GM13977 (cell line): ENCODE measurements at regions not wholly inside any gene's neighbourhood (a gene's known extent, or its start where the extent isn't known, plus 50 kb on each side); places are given as distances from the start of the nearest gene placed in this dataset.

Experiments
- DNase-seq: peaks from one replicate; pipeline ENCODE4 v3.0.0; 2012; ENCODE audit warnings: low spot score
- in situ Hi-C: fragments of 300-500 bp; cut with MboI; formaldehyde crosslinking; loops from one replicate; pipeline ENCODE4 v1.12.0; 2022; ENCODE audit warnings: low sequenced_read_pairs, low pct_unique_long_range_greater_than_20kb, mixed read lengths, inconsistent platforms; ENCODE audit not compliant: unreplicated experiment
- TF ChIP-seq, protein P1 (sequence below): IDR thresholded peaks from 2 replicates; pipeline ENCODE4 v1.5.1; 2012; ENCODE audit warnings: mild to moderate bottlenecking, control low read depth; ENCODE audit not compliant: insufficient read depth; ENCODE audit errors: extremely low read depth, missing control alignments

DNA sequence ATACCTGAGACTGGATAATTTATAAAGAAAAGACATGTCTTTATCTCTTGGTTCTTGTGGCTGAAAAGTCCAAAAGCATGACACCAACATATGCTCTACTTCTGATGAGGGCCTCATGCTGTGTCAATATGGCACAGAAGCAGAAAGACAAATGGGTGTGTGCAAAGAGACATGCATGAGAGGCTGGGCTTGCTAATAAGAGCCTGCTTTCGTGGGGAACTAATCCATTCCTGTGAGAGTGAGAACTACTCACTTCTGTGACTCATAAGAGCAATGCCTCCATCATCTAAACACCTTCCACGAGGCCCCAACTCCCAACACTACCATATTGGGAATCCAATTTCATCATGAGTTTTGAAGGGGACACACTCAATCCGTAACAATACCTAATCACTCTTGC, 340.0 kb upstream of the DUSP10 start:
- in situ Hi-C loops: no loop called here
- no peak for DNase-seq
- TF ChIP-seq, protein P1, sequence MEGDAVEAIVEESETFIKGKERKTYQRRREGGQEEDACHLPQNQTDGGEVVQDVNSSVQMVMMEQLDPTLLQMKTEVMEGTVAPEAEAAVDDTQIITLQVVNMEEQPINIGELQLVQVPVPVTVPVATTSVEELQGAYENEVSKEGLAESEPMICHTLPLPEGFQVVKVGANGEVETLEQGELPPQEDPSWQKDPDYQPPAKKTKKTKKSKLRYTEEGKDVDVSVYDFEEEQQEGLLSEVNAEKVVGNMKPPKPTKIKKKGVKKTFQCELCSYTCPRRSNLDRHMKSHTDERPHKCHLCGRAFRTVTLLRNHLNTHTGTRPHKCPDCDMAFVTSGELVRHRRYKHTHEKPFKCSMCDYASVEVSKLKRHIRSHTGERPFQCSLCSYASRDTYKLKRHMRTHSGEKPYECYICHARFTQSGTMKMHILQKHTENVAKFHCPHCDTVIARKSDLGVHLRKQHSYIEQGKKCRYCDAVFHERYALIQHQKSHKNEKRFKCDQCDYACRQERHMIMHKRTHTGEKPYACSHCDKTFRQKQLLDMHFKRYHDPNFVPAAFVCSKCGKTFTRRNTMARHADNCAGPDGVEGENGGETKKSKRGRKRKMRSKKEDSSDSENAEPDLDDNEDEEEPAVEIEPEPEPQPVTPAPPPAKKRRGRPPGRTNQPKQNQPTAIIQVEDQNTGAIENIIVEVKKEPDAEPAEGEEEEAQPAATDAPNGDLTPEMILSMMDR: no peak

GRCh38 chr1:222079566-222079965, 337.7 kb upstream of the DUSP10 start:
- TF ChIP-seq, protein P1: no peak
- no peak for DNase-seq
- in situ Hi-C loops: no loop called here

DNA sequence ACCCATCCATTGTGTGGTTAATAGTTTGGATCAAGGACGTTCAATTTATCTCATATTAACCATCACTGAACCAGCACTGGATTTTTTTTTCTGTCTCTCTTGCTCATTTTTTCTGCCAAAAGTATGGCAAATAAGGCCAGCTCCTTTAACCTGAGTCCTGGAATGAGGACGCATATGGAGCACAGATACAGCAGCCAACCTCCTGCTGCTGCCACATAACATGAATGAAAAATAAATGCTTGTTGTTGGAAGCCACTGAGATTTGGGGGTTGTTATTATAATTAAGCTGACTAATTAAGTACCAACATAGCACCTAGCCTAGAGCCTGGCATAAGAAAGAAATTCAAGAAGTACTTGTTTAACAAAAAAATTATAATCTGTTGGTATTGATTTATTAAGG, 335.3 kb upstream of the DUSP10 start:
- DNase-seq: no peak
- TF ChIP-seq, protein P1: no peak
- in situ Hi-C loops: no loop called here

DNA sequence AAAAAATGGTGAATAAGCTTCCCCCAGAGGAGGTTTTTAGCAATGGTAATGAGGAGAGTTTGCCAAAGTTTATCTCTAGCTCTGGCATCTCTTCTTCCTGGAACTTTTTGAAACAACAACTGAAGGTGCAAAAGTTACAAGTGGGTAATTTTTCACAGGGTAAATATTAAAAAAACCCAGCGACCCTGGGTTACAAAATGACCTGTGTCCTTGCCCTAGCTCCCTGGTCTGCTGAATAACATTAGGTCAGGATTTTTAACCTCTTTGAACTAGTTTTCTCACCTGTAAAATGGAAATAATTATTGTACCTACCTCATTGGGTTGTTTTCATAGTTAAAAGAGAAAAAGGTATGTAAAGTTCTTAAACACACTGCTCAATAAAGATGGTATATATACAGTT, 332.4 kb upstream of the DUSP10 start:
- no peak for DNase-seq
- in situ Hi-C loops: no loop called here
- TF ChIP-seq, protein P1: no peak

DNA sequence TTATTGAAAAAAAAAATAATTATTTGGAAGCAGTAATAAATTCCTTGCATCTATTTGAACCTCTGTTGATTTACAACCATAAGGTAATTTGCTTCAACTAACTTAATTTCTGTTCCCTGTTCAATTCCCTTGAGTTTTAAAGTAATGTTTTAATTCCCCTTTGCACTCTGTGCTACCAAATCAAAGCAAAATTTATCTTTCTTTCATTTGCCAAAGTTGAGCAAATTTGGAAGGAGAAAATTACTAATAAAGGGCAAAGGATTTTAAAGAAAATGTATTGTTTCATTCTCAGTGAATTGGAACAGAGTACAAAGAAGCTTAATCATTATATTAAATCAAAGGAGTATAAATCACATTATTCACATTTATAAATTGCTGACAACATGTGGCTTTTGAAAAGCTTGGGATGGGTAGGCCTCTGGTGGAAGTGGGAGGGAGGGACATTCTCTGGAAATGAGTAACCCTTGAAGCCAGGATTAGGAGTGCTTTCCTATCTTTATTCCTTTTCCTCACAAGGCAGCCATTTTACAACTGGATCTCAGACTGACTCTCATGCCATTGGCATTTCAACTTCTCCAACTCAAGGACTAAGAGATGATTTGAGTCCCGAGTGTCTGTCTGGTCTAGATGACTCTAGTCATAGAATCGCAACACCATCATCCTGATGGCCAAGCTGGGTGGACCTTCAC, 331.6 kb upstream of the DUSP10 start:
- no peak for DNase-seq
- in situ Hi-C loops: no loop called here
- TF ChIP-seq, protein P1: no peak

GRCh38 chr1:222071387-222071786, 329.5 kb upstream of the DUSP10 start:
- in situ Hi-C loops: no loop called here
- TF ChIP-seq, protein P1: no peak
- DNase-seq: no peak

DNA sequence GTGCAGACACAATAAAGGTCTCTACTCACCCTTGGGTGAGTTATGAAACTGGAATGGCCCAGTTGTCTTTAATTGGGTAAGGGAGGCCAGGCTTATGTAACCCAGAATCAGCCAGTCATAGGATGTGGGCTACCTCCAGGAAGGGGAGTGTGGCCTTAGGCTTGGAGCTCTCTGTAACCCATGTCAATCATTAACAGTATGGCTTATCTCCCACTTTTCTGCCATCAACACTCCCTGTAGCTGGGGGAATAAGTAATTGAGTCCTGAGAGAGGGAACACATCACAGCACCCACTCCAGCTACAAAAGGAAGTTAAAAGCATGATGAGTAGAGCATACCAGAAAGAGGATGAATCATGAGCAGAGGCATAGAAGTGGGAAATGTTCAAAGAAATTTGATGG, 327.0 kb upstream of the DUSP10 start:
- in situ Hi-C loops: no loop called here
- no peak for DNase-seq
- TF ChIP-seq, protein P1: no peak
